ENCODE measurements at regions not wholly inside any gene's neighbourhood (a gene's known extent, or its start where the extent isn't known, plus 50 kb on each side); places are given as distances from the start of the nearest gene placed in this dataset.

GRCh38 chr3:106212665-106213222 lies 343.9 kb upstream of the CBLB start:
- no peaks in the 10 kb centered on the region for H3K9me3 ChIP-seq
- H3K27me3 ChIP-seq (ENCODE audit: insufficient read depth), result no peaks in the 10 kb centered on the region
- whole genome bisulfite sequencing (ENCODE audit: low lambda C conversion rate), result 97% methylated on average over 1 of the region's 1 CpG
- H3K79me2 ChIP-seq (ENCODE audit: insufficient read depth), result no peaks in the 10 kb centered on the region
- H3K4me2 ChIP-seq, result no peak overlapping the region
- TF ChIP-seq JUND (IDR thresholded peaks at IDR 0.05) (0 out of 2 replicates have a peak, but pooled peaks have one; percentile 17), EZH2phosphoT487 (IDR thresholded peaks at IDR 0.05; ENCODE audit: borderline replicate concordance, low read depth) (no peak)
- H3K4me1 ChIP-seq (ENCODE audit: control insufficient read depth in 1 of 2, insufficient read depth in 2 of 2, low read depth in 1 of 2, low read length in 1 of 2), result no peaks in the 10 kb centered on the region; a peak in 2 of 4 replicates
- no peak for DNase-seq
- no peaks in the 10 kb centered on the region for H3K36me3 ChIP-seq (replicated peaks in 1 of 2; ENCODE audit: control insufficient read depth in 1 of 2, insufficient read depth in 2 of 2, low read length in 1 of 2)
- no peak overlapping the region for H3K9ac ChIP-seq
- H3F3A ChIP-seq (replicated peaks; ENCODE audit: insufficient read depth), result no peaks in the 10 kb centered on the region
- no peak overlapping the region for H3K27ac ChIP-seq (ENCODE audit: low read depth in 2 of 2, low read length in 1 of 2)
- no peak overlapping the region for H2AFZ ChIP-seq (ENCODE audit: low read depth)
- H3K9me2 ChIP-seq, result no peaks in the 10 kb centered on the region
- H4K20me1 ChIP-seq (ENCODE audit: insufficient read depth), result no peaks in the 10 kb centered on the region
- POLR2A ChIA-PET, result no interaction called here
- CTCF ChIA-PET, result interaction anchor here (0.8 kb wide), 1 partner anchor 10 kb away, joined by 3 read pairs; no protein-coding TSS in a partner anchor
- no peak overlapping the region for H3K4me3 ChIP-seq (ENCODE audit: low read depth in 2 of 2, low read length in 1 of 2)

GRCh38 chr3:106213954-106214353 lies 345.1 kb upstream of the CBLB start:
- TF ChIP-seq REST (IDR thresholded peaks at IDR 0.05; ENCODE audit: low read depth, low read length) (no peak), TAF1 (IDR thresholded peaks at IDR 0.05; ENCODE audit: borderline replicate concordance, low read depth, low read length) (no peak), RAD21 (IDR thresholded peaks at IDR 0.05; ENCODE audit: low read length) (no peak), FOXJ3 (CRISPR knock-in tag; IDR thresholded peaks at IDR 0.05) (no peak), ELF1 (IDR thresholded peaks at IDR 0.05) (no peak), TEAD4 (IDR thresholded peaks at IDR 0.05; ENCODE audit: borderline replicate concordance, insufficient read depth) (no peak), SMC3 (IDR thresholded peaks at IDR 0.05; ENCODE audit: low read depth, low read length) (no peak), MXI1 (IDR thresholded peaks at IDR 0.05; ENCODE audit: low read depth, low read length) (no peak), YY1 (IDR thresholded peaks at IDR 0.05; ENCODE audit: low read depth) (no peak), TCF12 (IDR thresholded peaks at IDR 0.05) (no peak), CHD2 (IDR thresholded peaks at IDR 0.05; ENCODE audit: low read length, partially characterized antibody) (no peak), EP300 (IDR thresholded peaks at IDR 0.05; ENCODE audit: borderline replicate concordance in 1 of 2, low read depth in 1 of 2, low read length in 1 of 2) (no peak), FOSL2 (IDR thresholded peaks at IDR 0.05; ENCODE audit: borderline replicate concordance, low read depth) (no peak), ZBTB33 (IDR thresholded peaks at IDR 0.05; ENCODE audit: borderline replicate concordance, low read depth) (no peak), IRF3 (IDR thresholded peaks at IDR 0.05; ENCODE audit: low read depth, low read length) (no peak)
- H3K79me2 ChIP-seq (ENCODE audit: insufficient read depth), result no peaks in the 10 kb centered on the region
- H3K27me3 ChIP-seq (ENCODE audit: insufficient read depth), result no peaks in the 10 kb centered on the region
- WGBS (ENCODE audit: low lambda C conversion rate), result 95% methylated on average over 4 of the region's 4 CpGs
- H3K27ac ChIP-seq (ENCODE audit: low read depth in 2 of 2, low read length in 1 of 2), result no peak overlapping the region
- H3K4me3 ChIP-seq (ENCODE audit: low read depth in 2 of 2, low read length in 1 of 2), result no peak overlapping the region
- H2AFZ ChIP-seq (ENCODE audit: low read depth), result no peak overlapping the region
- H4K20me1 ChIP-seq (ENCODE audit: insufficient read depth), result no peaks in the 10 kb centered on the region
- H3K9me2 ChIP-seq, result no peaks in the 10 kb centered on the region
- no peak for DNase-seq
- no peak overlapping the region for H3K9ac ChIP-seq
- H3K4me1 ChIP-seq (ENCODE audit: control insufficient read depth in 1 of 2, insufficient read depth in 2 of 2, low read depth in 1 of 2, low read length in 1 of 2), result no peaks in the 10 kb centered on the region
- H3K36me3 ChIP-seq (replicated peaks in 1 of 2; ENCODE audit: control insufficient read depth in 1 of 2, insufficient read depth in 2 of 2, low read length in 1 of 2), result no peaks in the 10 kb centered on the region
- ChIA-PET CTCF (no interaction called here), POLR2A (no interaction called here)
- H3K9me3 ChIP-seq, result 0 out of 2 replicates have a peak, but pooled peaks cover under 1% of the 10 kb centered on the region
- H3F3A ChIP-seq (replicated peaks; ENCODE audit: insufficient read depth), result no peaks in the 10 kb centered on the region
- no peak overlapping the region for H3K4me2 ChIP-seq

Data from SK-N-SH (cell line).